Astrocyte (in vitro differentiated cells and primary cell): ENCODE measurements at regions not wholly inside any gene's neighbourhood (a gene's known extent, or its start where the extent isn't known, plus 50 kb on each side); places are given as distances from the start of the nearest gene placed in this dataset.

ENCODE experiments used
- EZH2 ChIP-seq: IDR thresholded peaks from 2 replicates; pipeline ENCODE4 v1.6.1; 2012; ENCODE audit warnings: mild to moderate bottlenecking, low read length, inconsistent platforms; ENCODE audit not compliant: insufficient read depth
- TF ChIP-seq, protein P1 (sequence below): IDR thresholded peaks from 2 replicates; pipeline ENCODE4 v1.5.1; 2011; ENCODE audit warnings: low read depth, mild to moderate bottlenecking, inconsistent platforms, low read length, moderate library complexity; ENCODE audit not compliant: insufficient read depth

DNA sequence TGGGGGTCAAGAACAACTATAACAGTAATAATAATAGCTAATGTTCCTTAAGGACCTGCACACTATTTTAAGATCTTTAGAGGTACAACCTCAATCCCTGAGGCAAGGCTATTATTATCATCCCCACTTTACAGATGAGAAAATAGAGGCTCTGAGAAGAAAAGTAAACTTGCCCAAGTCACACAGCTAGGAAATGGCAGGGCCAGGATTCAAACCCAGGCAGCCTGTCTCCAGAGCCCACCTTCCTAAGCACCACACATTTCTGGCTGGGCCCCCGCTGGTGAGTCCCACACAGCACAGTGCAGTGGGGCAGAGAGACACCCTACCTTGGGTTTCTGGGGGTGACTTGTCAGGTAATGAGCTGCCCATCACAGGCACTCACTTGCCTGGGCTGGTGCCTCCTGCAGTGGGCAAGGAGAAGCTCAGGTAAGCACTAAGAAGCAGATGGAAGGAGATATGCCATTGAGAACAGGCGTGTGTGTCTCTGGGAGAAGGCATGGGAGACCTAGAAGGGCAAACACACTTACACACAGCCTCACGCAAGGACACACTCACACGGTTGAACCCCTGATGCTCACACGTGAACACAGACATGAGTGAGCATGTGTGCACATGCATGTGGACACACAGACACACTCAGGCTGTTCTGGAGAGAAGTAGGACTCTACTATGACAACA is 104.4 kb upstream of the ZMIZ1 start:
- TF ChIP-seq, protein P1, sequence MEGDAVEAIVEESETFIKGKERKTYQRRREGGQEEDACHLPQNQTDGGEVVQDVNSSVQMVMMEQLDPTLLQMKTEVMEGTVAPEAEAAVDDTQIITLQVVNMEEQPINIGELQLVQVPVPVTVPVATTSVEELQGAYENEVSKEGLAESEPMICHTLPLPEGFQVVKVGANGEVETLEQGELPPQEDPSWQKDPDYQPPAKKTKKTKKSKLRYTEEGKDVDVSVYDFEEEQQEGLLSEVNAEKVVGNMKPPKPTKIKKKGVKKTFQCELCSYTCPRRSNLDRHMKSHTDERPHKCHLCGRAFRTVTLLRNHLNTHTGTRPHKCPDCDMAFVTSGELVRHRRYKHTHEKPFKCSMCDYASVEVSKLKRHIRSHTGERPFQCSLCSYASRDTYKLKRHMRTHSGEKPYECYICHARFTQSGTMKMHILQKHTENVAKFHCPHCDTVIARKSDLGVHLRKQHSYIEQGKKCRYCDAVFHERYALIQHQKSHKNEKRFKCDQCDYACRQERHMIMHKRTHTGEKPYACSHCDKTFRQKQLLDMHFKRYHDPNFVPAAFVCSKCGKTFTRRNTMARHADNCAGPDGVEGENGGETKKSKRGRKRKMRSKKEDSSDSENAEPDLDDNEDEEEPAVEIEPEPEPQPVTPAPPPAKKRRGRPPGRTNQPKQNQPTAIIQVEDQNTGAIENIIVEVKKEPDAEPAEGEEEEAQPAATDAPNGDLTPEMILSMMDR: no peak
- TF ChIP-seq EZH2: no peak
